CD14-positive monocyte (primary cell): ENCODE measurements at regions not wholly inside any gene's neighbourhood (a gene's known extent, or its start where the extent isn't known, plus 50 kb on each side); places are given as distances from the start of the nearest gene placed in this dataset.

Experiments used
- DNase-seq, 3 donors: peaks; one replicate each; pipeline ENCODE4 v3.0.0-alpha.2; 2011 to 2022
- H2AFZ ChIP-seq: 2 replicates; pipeline ENCODE4 v1.6.0; 2012; ENCODE audit warnings: mild to moderate bottlenecking, low read depth, low read length, inconsistent platforms; ENCODE audit not compliant: insufficient read depth, poor library complexity, severe bottlenecking
- H3K27ac ChIP-seq, 2 donors: 1 replicate in 1 of 2; 2 replicates in 1 of 2; pipeline ENCODE4 v1.5.1; 2012 to 2013; ENCODE audit warnings: low read length in 2 of 2, control low read depth in 1 of 2, inconsistent platforms in 1 of 2, low read depth in 1 of 2, mild to moderate bottlenecking in 1 of 2
- H3K27me3 ChIP-seq, 2 donors: one replicate each; pipeline versions ENCODE4 v1.6.0 to v1.6.1; 2011 to 2013; ENCODE audit warnings: low read length in 2 of 2; ENCODE audit not compliant: control insufficient read depth in 2 of 2, insufficient read depth in 2 of 2
- H3K36me3 ChIP-seq, 2 donors: replicated peaks in 1 of 2; 1 replicate in 1 of 2; 2 replicates in 1 of 2; pipeline versions ENCODE4 v1.5.1 to v1.6.1; 2012 to 2013; ENCODE audit warnings: low read length in 2 of 2, control low read depth in 1 of 2, inconsistent platforms in 1 of 2, mild to moderate bottlenecking in 1 of 2; ENCODE audit not compliant: insufficient read depth in 2 of 2, control insufficient read depth in 1 of 2
- H3K4me1 ChIP-seq, 2 donors: 1 replicate in 1 of 2; 2 replicates in 1 of 2; pipeline versions ENCODE4 v1.5.1 to v1.6.1; 2012 to 2013; ENCODE audit warnings: low read length in 2 of 2, control low read depth in 1 of 2, inconsistent platforms in 1 of 2, mild to moderate bottlenecking in 1 of 2, moderate library complexity in 1 of 2; ENCODE audit not compliant: insufficient read depth in 2 of 2, control insufficient read depth in 1 of 2
- H3K4me2 ChIP-seq: replicated peaks from 2 replicates; pipeline ENCODE3; 2012; ENCODE audit warnings: low read length, moderate library complexity, mild to moderate bottlenecking; ENCODE audit not compliant: poor library complexity, severe bottlenecking; ENCODE audit errors: extremely low read depth
- H3K4me3 ChIP-seq, 3 experiments: fragments of 200-600 bp in 1 of 3; sonication (generic) in 1 of 3; replicated peaks in 1 of 3; 1 replicate in 2 of 3; 2 replicates in 1 of 3; pipeline ENCODE4 v1.5.1; 2011 to 2013; ENCODE audit warnings: low read length in 3 of 3, mild to moderate bottlenecking in 3 of 3, control low read depth in 2 of 3, low read depth in 2 of 3, inconsistent platforms in 1 of 3, moderate library complexity in 1 of 3
- H3K79me2 ChIP-seq: 2 replicates; pipeline ENCODE4 v1.6.0; 2012; ENCODE audit warnings: mild to moderate bottlenecking, control low read depth, inconsistent platforms, low read length, moderate library complexity; ENCODE audit not compliant: insufficient read depth
- H3K9ac ChIP-seq: 2 replicates; pipeline ENCODE4 v1.6.0; 2017; ENCODE audit warnings: low read length, mild to moderate bottlenecking; ENCODE audit not compliant: insufficient read depth, poor library complexity, severe bottlenecking
- H3K9me3 ChIP-seq, 2 donors: replicated peaks in 1 of 2; 1 replicate in 1 of 2; 2 replicates in 1 of 2; pipeline versions ENCODE4 v1.5.1 to v1.6.1; 2012 to 2013; ENCODE audit warnings: low read length in 2 of 2, control low read depth in 1 of 2; ENCODE audit not compliant: control insufficient read depth in 1 of 2, insufficient read depth in 1 of 2
- H4K20me1 ChIP-seq: 2 replicates; pipeline ENCODE4 v1.6.0; 2012; ENCODE audit warnings: mild to moderate bottlenecking, low read length, control low read depth, moderate library complexity; ENCODE audit not compliant: insufficient read depth
- H3K27ac Mint-ChIP-seq, 7 donors: one replicate each; pipeline ENCODE4 v1.8.0; 2020; ENCODE audit warnings: mild to moderate bottlenecking in 7 of 7, mixed read lengths in 7 of 7, moderate library complexity in 6 of 7, inconsistent platforms in 2 of 7
- H3K27me3 Mint-ChIP-seq, 3 donors: one replicate each; pipeline ENCODE4 v1.8.0; 2021 to 2022; ENCODE audit warnings: low read depth in 3 of 3, mild to moderate bottlenecking in 3 of 3, mixed read lengths in 3 of 3, moderate library complexity in 3 of 3, inconsistent platforms in 1 of 3
- H3K36me3 Mint-ChIP-seq, 2 donors: one replicate each; pipeline ENCODE4 v1.8.0; 2020; ENCODE audit warnings: mixed read lengths in 2 of 2, inconsistent platforms in 1 of 2, mild to moderate bottlenecking in 1 of 2
- H3K4me1 Mint-ChIP-seq: one replicate; pipeline ENCODE4 v1.8.0; 2020; ENCODE audit warnings: mild to moderate bottlenecking, mixed read lengths
- H3K4me3 Mint-ChIP-seq, 2 donors: one replicate each; pipeline ENCODE4 v1.8.0; 2020; ENCODE audit warnings: mild to moderate bottlenecking in 2 of 2, mixed read lengths in 2 of 2, moderate library complexity in 1 of 2
- H3K9me3 Mint-ChIP-seq, 7 donors: one replicate each; pipeline ENCODE4 v1.8.0; 2020 to 2022; ENCODE audit warnings: mixed read lengths in 7 of 7, mild to moderate bottlenecking in 6 of 7, moderate library complexity in 6 of 7, inconsistent platforms in 2 of 7
- CTCF ChIP-seq: fragments of 200-600 bp; IDR thresholded peaks from one replicate; pipeline ENCODE4 v1.8.0; 2022; ENCODE audit warnings: antibody characterized with exemption, mild to moderate bottlenecking
- WGBS: methylation state at CpG from one replicate; pipeline ENCODE4 v1.1.5; 2013; ENCODE audit warnings: missing lambda C conversion rate; ENCODE audit not compliant: insufficient coverage; 5-methylcytosine and 5-hydroxymethylcytosine counted together
- intact Hi-C, 2 donors: fragments of 100-400 bp; cut with micrococcal nuclease; formaldehyde crosslinking; loops; one replicate each; pipeline versions ENCODE4 v1.15.0 to v1.15.1; 2023

- H3K4me2 ChIP-seq: no peak overlapping the region
- no peak overlapping the region for H2AFZ ChIP-seq
- no peaks in the 10 kb centered on the region for H3K36me3 ChIP-seq
- H3K79me2 ChIP-seq: no peaks in the 10 kb centered on the region
- no peaks in the 10 kb centered on the region for H3K27me3 ChIP-seq
- WGBS: no CpG with 5 or more reads among the region's 3 CpGs
- H3K9me3 ChIP-seq: no peaks in the 10 kb centered on the region
- Mint-ChIP-seq H3K4me1 (no peaks in the 10 kb centered on the region), H3K27me3 (peaks cover 0 to 2% (median 0%) of the 10 kb centered on the region in 3 donors), H3K4me3 (no peak overlapping the region), H3K36me3 (no peaks in the 10 kb centered on the region), H3K9me3 (peaks cover 0 to 6% (median 0%) of the 10 kb centered on the region in 7 donors), H3K27ac (no peak overlapping the region)
- intact Hi-C loops: no loop called here
- H3K9ac ChIP-seq: no peak overlapping the region
- no peak overlapping the region for H3K27ac ChIP-seq
- DNase-seq: no peak
- H3K4me1 ChIP-seq: no peaks in the 10 kb centered on the region
- no peaks in the 10 kb centered on the region for H4K20me1 ChIP-seq
- H3K4me3 ChIP-seq: no peak overlapping the region
- TF ChIP-seq CTCF: no peak
Observed at GRCh38 chr3:99468918-99469317, 169.5 kb upstream of the COL8A1 start.

- Histone ChIP-seq H3K27ac (no peak overlapping the region), H2AFZ (no peak overlapping the region), H3K79me2 (no peaks in the 10 kb centered on the region), H3K9ac (no peak overlapping the region), H3K4me1 (no peaks in the 10 kb centered on the region), H4K20me1 (no peaks in the 10 kb centered on the region), H3K4me2 (no peak overlapping the region), H3K9me3 (no peaks in the 10 kb centered on the region), H3K4me3 (no peak overlapping the region), H3K27me3 (no peaks in the 10 kb centered on the region), H3K36me3 (no peaks in the 10 kb centered on the region)
- intact Hi-C loops: no loop called here
- no peak overlapping the region for H3K4me3 Mint-ChIP-seq
- no peak for DNase-seq
- H3K27me3 Mint-ChIP-seq: peaks cover 0 to 2% (median 0%) of the 10 kb centered on the region in 3 donors
- no peak for TF ChIP-seq CTCF
- no peaks in the 10 kb centered on the region for H3K36me3 Mint-ChIP-seq
- H3K9me3 Mint-ChIP-seq: peaks cover 0 to 6% (median 0%) of the 10 kb centered on the region in 7 donors
- H3K27ac Mint-ChIP-seq: no peak overlapping the region
- 90% methylated on average over 2 of the region's 3 CpGs for WGBS
- no peaks in the 10 kb centered on the region for H3K4me1 Mint-ChIP-seq
Observed at GRCh38 chr3:99467420-99467819, 171.0 kb upstream of the COL8A1 start.
